ENCODE measurements at regions not wholly inside any gene's neighbourhood (a gene's known extent, or its start where the extent isn't known, plus 50 kb on each side); places are given as distances from the start of the nearest gene placed in this dataset.

DNA sequence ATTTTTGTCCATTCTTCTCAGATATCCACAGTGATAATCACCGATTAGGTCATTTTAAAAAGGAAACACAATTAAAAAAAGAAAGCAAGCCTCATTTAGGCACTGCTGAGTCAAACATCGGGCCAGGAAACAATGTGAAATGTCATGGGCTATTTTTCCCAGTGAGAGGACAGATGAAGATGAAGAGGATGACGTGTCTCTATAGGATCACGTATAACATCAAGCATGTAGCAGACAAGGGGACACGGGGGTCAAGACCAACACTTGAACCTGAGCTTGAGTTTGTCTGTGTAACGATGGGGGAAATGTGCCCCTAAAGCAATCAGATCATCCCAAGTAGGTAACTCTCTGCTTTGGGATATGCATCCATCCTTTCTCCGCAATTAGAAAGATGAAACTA is 553.2 kb downstream of the CD83 start:
- TF ChIP-seq, protein P1, sequence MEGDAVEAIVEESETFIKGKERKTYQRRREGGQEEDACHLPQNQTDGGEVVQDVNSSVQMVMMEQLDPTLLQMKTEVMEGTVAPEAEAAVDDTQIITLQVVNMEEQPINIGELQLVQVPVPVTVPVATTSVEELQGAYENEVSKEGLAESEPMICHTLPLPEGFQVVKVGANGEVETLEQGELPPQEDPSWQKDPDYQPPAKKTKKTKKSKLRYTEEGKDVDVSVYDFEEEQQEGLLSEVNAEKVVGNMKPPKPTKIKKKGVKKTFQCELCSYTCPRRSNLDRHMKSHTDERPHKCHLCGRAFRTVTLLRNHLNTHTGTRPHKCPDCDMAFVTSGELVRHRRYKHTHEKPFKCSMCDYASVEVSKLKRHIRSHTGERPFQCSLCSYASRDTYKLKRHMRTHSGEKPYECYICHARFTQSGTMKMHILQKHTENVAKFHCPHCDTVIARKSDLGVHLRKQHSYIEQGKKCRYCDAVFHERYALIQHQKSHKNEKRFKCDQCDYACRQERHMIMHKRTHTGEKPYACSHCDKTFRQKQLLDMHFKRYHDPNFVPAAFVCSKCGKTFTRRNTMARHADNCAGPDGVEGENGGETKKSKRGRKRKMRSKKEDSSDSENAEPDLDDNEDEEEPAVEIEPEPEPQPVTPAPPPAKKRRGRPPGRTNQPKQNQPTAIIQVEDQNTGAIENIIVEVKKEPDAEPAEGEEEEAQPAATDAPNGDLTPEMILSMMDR (conservative IDR thresholded peaks at IDR 0.05; ENCODE audit: low read length) = no peak
- no peak for TF ChIP-seq EZH2phosphoT487 (IDR thresholded peaks at IDR 0.05; ENCODE audit: borderline replicate concordance, low read depth, low read length)
